Uterus (tissue), 2 donors: ENCODE measurements at regions not wholly inside any gene's neighbourhood (a gene's known extent, or its start where the extent isn't known, plus 50 kb on each side); places are given as distances from the start of the nearest gene placed in this dataset.
"Not testable (repeated sequence)": the region's sequence is repeated elsewhere in the genome, so short reads cannot be mapped to it uniquely, and the experiment has no call there.

Experiments used
- CTCF ChIP-seq, 4 experiments: fragments of 200-600 bp in 2 of 4; fragments of 450-650 bp in 2 of 4; sonication (generic) in 2 of 4; IDR thresholded peaks; one replicate each; pipeline ENCODE4 v1.5.1; 2016 to 2019; ENCODE audit warnings: antibody characterized with exemption in 4 of 4, mild to moderate bottlenecking in 2 of 4, moderate library complexity in 1 of 4
- POLR2A ChIP-seq, 2 donors: fragments of 450-650 bp; IDR thresholded peaks; one replicate each; pipeline ENCODE4 v1.6.1; 2016; ENCODE audit warnings: antibody characterized with exemption in 2 of 2, mild to moderate bottlenecking in 1 of 2, moderate library complexity in 1 of 2

DNA sequence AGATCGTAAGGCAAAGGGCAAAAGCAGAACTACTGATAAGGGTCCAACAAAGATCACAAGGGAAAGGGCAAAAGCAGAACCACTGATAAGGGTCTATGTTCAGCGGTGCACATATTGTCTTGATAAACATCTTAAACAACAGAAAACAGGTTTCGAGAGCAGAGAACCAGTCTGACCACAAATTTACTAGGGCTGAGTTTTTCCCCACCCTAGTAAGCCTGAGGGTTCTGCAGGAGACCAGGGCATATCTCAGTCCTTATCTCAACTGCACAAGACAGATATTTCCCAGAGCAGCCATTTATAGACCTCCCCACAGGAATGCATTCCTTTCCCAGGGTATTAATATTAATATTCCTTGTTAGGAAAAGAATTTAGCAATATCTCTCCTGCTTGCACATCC, 101.4 kb upstream of the THBS2 start:
- not testable (repeated sequence) for TF ChIP-seq POLR2A, CTCF (IDR thresholded peaks at IDR 0.05)
